Kidney glomerular epithelial cell (primary cell): ENCODE measurements at regions not wholly inside any gene's neighbourhood (a gene's known extent, or its start where the extent isn't known, plus 50 kb on each side); places are given as distances from the start of the nearest gene placed in this dataset.

Experiments used
- DNase-seq: peaks from one replicate; lab custom pipeline; 2025; lab: John Stamatoyannopoulos, UW

GRCh38 chr13:109593230-109593629 lies 193.2 kb downstream of the IRS2 start:
- DNase-seq: peak; percentile 33

GRCh38 chr13:109592770-109593169 lies 193.6 kb downstream of the IRS2 start:
- no peak for DNase-seq

- DNase-seq: no peak
Measured at GRCh38 chr13:109587689-109588088, 198.7 kb downstream of the IRS2 start.

- no peak for DNase-seq
Measured at GRCh38 chr13:109586509-109587346, 199.7 kb downstream of the IRS2 start.

- no peak for DNase-seq
Measured at GRCh38 chr13:109584844-109585361, 201.5 kb downstream of the IRS2 start.

- no peak for DNase-seq
Measured at GRCh38 chr13:109577191-109577700, 209.1 kb downstream of the IRS2 start.

- no peak for DNase-seq
Measured at GRCh38 chr13:109576331-109576813, 210.0 kb downstream of the IRS2 start.

- DNase-seq: no peak
Measured at GRCh38 chr13:109575821-109576220, 210.6 kb downstream of the IRS2 start.

GRCh38 chr13:109572389-109572788 lies 214.0 kb downstream of the IRS2 start:
- DNase-seq: no peak

GRCh38 chr13:109569958-109570711 lies 216.2 kb downstream of the IRS2 start:
- DNase-seq: no peak

GRCh38 chr13:109568339-109568818 lies 218.0 kb downstream of the IRS2 start:
- DNase-seq: no peak

GRCh38 chr13:109567315-109567714 lies 219.1 kb downstream of the IRS2 start:
- no peak for DNase-seq

- DNase-seq: no peak
Measured at GRCh38 chr13:109565877-109566276, 220.5 kb downstream of the IRS2 start.

- DNase-seq: no peak
Measured at GRCh38 chr13:109548374-109548773, 238.0 kb downstream of the IRS2 start.

- no peak for DNase-seq
Measured at GRCh38 chr13:109547942-109548341, 238.4 kb downstream of the IRS2 start.

GRCh38 chr13:109545931-109546330 lies 240.5 kb downstream of the IRS2 start:
- no peak for DNase-seq

- DNase-seq: no peak
Measured at GRCh38 chr13:109541081-109541480, 245.3 kb downstream of the IRS2 start.

GRCh38 chr13:109537584-109537983 lies 248.8 kb downstream of the IRS2 start:
- DNase-seq: no peak

- no peak for DNase-seq
Measured at GRCh38 chr13:109533350-109533749, 253.0 kb downstream of the IRS2 start.

GRCh38 chr13:109529964-109530363 lies 256.4 kb downstream of the IRS2 start:
- DNase-seq: no peak

GRCh38 chr13:109521719-109522118 lies 264.7 kb downstream of the IRS2 start:
- DNase-seq: no peak

- DNase-seq: no peak
Measured at GRCh38 chr13:109517517-109517916, 268.9 kb downstream of the IRS2 start.
